Mammary epithelial cell (primary cell): ENCODE measurements at regions not wholly inside any gene's neighbourhood (a gene's known extent, or its start where the extent isn't known, plus 50 kb on each side); places are given as distances from the start of the nearest gene placed in this dataset.

ENCODE experiments used
- EZH2 ChIP-seq: IDR thresholded peaks from 2 replicates; pipeline ENCODE4 v1.6.1; 2012; ENCODE audit warnings: low read length, inconsistent platforms, borderline replicate concordance
- TF ChIP-seq, protein P1 (sequence below), 2 donors: IDR thresholded peaks in 1 of 2; conservative IDR thresholded peaks in 1 of 2; 2 replicates each; pipeline ENCODE4 v1.5.1; 2011 to 2012; ENCODE audit warnings: inconsistent platforms in 2 of 2, low read length in 2 of 2, mild to moderate bottlenecking in 2 of 2, control low read depth in 1 of 2, low read depth in 1 of 2; ENCODE audit not compliant: insufficient read depth in 1 of 2; ENCODE audit errors: extremely low read depth in 1 of 2

- TF ChIP-seq, protein P1, sequence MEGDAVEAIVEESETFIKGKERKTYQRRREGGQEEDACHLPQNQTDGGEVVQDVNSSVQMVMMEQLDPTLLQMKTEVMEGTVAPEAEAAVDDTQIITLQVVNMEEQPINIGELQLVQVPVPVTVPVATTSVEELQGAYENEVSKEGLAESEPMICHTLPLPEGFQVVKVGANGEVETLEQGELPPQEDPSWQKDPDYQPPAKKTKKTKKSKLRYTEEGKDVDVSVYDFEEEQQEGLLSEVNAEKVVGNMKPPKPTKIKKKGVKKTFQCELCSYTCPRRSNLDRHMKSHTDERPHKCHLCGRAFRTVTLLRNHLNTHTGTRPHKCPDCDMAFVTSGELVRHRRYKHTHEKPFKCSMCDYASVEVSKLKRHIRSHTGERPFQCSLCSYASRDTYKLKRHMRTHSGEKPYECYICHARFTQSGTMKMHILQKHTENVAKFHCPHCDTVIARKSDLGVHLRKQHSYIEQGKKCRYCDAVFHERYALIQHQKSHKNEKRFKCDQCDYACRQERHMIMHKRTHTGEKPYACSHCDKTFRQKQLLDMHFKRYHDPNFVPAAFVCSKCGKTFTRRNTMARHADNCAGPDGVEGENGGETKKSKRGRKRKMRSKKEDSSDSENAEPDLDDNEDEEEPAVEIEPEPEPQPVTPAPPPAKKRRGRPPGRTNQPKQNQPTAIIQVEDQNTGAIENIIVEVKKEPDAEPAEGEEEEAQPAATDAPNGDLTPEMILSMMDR (conservative IDR thresholded peaks at IDR 0.05 in 1 of 2, IDR thresholded peaks at IDR 0.05 in 1 of 2; ENCODE audit: extremely low read depth in 1 of 2, insufficient read depth in 1 of 2, low read depth in 1 of 2, low read length in 2 of 2) = no peak
- TF ChIP-seq EZH2 = no peak
Observed at GRCh38 chr2:160891353-160891740, 268.9 kb upstream of the TANK start.
